IMR-90 (cell line): ENCODE measurements at regions not wholly inside any gene's neighbourhood (a gene's known extent, or its start where the extent isn't known, plus 50 kb on each side); places are given as distances from the start of the nearest gene placed in this dataset.
"Not testable (repeated sequence)": the region's sequence is repeated elsewhere in the genome, so short reads cannot be mapped to it uniquely, and the experiment has no call there.

Source experiments
- ATAC-seq: fragments of 200-7000 bp; cut with Tn5 transposase; 2 replicates; pipeline ENCODE4 v1.9.1; 2020; ENCODE audit warnings: low read depth, mild to moderate bottlenecking, moderate library complexity
- BruUV-seq: library from RNA; stranded (reverse); fragments of 400-500 nt; replicated peaks from 2 replicates; lab custom pipeline; 2021; lab: Mats Ljungman, UMichigan
- CTCF ChIA-PET: fragments of 300-600 bp; formaldehyde crosslinking; extraction: SDS; loops from one replicate; lab custom pipeline; 2021; ENCODE audit warnings: antibody characterized with exemption; lab: Yijun Ruan, JAX
- POLR2A ChIA-PET: fragments of 300-600 bp; sonication (Branson Sonifier 250); formaldehyde crosslinking; loops from one replicate; lab custom pipeline; 2022; ENCODE audit warnings: antibody characterized with exemption; ENCODE audit not compliant: unreplicated experiment; lab: Charles Lee
- DNase-seq: peaks from one replicate; pipeline ENCODE4 v3.0.0; 2013
- H2AFZ ChIP-seq: replicated peaks from 2 replicates; pipeline ENCODE3; 2013; ENCODE audit warnings: low read length, mild to moderate bottlenecking; ENCODE audit not compliant: poor library complexity
- H2AK5ac ChIP-seq: 2 replicates; pipeline ENCODE4 v1.6.1; 2013; ENCODE audit warnings: low read depth, low read length, inconsistent platforms
- H2AK9ac ChIP-seq: replicated peaks from 2 replicates; pipeline ENCODE3; 2013; ENCODE audit warnings: mild to moderate bottlenecking, low read depth, low read length, moderate library complexity; ENCODE audit not compliant: poor library complexity
- H2BK120ac ChIP-seq: 2 replicates; pipeline ENCODE4 v1.6.1; 2013; ENCODE audit warnings: low read depth, low read length, inconsistent platforms
- H2BK15ac ChIP-seq: 3 replicates; pipeline ENCODE4 v1.6.1; 2013; ENCODE audit warnings: low read depth, low read length, inconsistent platforms
- H2BK20ac ChIP-seq: 2 replicates; pipeline ENCODE4 v1.6.1; 2013; ENCODE audit warnings: low read depth, mild to moderate bottlenecking, inconsistent platforms, low read length, moderate library complexity
- H2BK5ac ChIP-seq: 2 replicates; pipeline ENCODE4 v1.6.1; 2013; ENCODE audit warnings: mild to moderate bottlenecking, low read depth, low read length, inconsistent platforms; ENCODE audit not compliant: poor library complexity, severe bottlenecking
- H3K14ac ChIP-seq: replicated peaks from 2 replicates; pipeline ENCODE4 v1.6.1; 2013; ENCODE audit warnings: low read depth, low read length, inconsistent platforms
- H3K18ac ChIP-seq: 2 replicates; pipeline ENCODE4 v1.6.1; 2013; ENCODE audit warnings: low read depth, low read length, control low read depth
- H3K23ac ChIP-seq: 2 replicates; pipeline ENCODE4 v1.6.1; 2013; ENCODE audit warnings: low read depth, low read length, inconsistent platforms
- H3K27ac ChIP-seq: 2 replicates; pipeline ENCODE4 v1.5.1; 2013; ENCODE audit warnings: mild to moderate bottlenecking, control low read depth, low read length; ENCODE audit not compliant: insufficient read depth
- H3K27me3 ChIP-seq: 2 replicates; pipeline ENCODE4 v1.6.1; 2013; ENCODE audit warnings: low read length; ENCODE audit not compliant: control insufficient read depth, insufficient read depth
- H3K36me3 ChIP-seq: 2 replicates; pipeline ENCODE4 v1.6.1; 2013; ENCODE audit warnings: low read length, mixed read lengths; ENCODE audit not compliant: control insufficient read depth, insufficient read depth
- H3K4ac ChIP-seq: 2 replicates; pipeline ENCODE4 v1.6.1; 2013; ENCODE audit warnings: low read depth, low read length, inconsistent platforms
- H3K4me1 ChIP-seq: 2 replicates; pipeline ENCODE4 v1.6.1; 2013; ENCODE audit warnings: low read length, mixed read lengths; ENCODE audit not compliant: control insufficient read depth, insufficient read depth
- H3K4me2 ChIP-seq: 2 replicates; pipeline ENCODE4 v1.6.1; 2013; ENCODE audit warnings: low read depth, mild to moderate bottlenecking, control low read depth, low read length, moderate library complexity
- H3K4me3 ChIP-seq: 2 replicates; pipeline ENCODE4 v1.5.1; 2013; ENCODE audit warnings: low read depth, mild to moderate bottlenecking, control low read depth, low read length, moderate library complexity; ENCODE audit not compliant: insufficient read depth
- H3K56ac ChIP-seq: 2 replicates; pipeline ENCODE4 v1.6.1; 2013; ENCODE audit warnings: low read length, inconsistent platforms; ENCODE audit not compliant: insufficient read depth; ENCODE audit errors: extremely low read depth
- H3K79me1 ChIP-seq, 2 experiments: 2 replicates each; pipeline ENCODE4 v1.6.1; 2013; ENCODE audit warnings: low read length in 2 of 2, inconsistent platforms in 1 of 2, low read depth in 1 of 2
- H3K9ac ChIP-seq: 2 replicates; pipeline ENCODE4 v1.6.1; 2013; ENCODE audit warnings: low read depth, low read length, control low read depth
- H3K9me1 ChIP-seq: 2 replicates; pipeline ENCODE4 v1.6.1; 2013; ENCODE audit warnings: low read length, inconsistent platforms; ENCODE audit not compliant: insufficient read depth
- H3K9me3 ChIP-seq: 2 replicates; pipeline ENCODE4 v1.6.1; 2013; ENCODE audit warnings: low read length; ENCODE audit not compliant: control insufficient read depth, insufficient read depth
- H4K20me1 ChIP-seq: 2 replicates; pipeline ENCODE4 v1.6.1; 2013; ENCODE audit warnings: low read length, inconsistent platforms; ENCODE audit not compliant: insufficient read depth
- H4K5ac ChIP-seq: 2 replicates; pipeline ENCODE4 v1.6.1; 2013; ENCODE audit warnings: mild to moderate bottlenecking, low read depth, low read length, control low read depth
- H4K8ac ChIP-seq, 2 experiments: 2 replicates each; pipeline ENCODE4 v1.6.1; 2013; ENCODE audit warnings: low read depth in 2 of 2, low read length in 2 of 2, control low read depth in 1 of 2, inconsistent platforms in 1 of 2
- H4K91ac ChIP-seq: 2 replicates; pipeline ENCODE4 v1.6.1; 2013; ENCODE audit warnings: low read depth, low read length, inconsistent platforms; ENCODE audit not compliant: insufficient read depth
- WGBS, 2 experiments: methylation state at CpG; one replicate each; pipeline versions ENCODE4 v1.1.5 to v1.1.7; 2013; ENCODE audit warnings: missing lambda C conversion rate in 2 of 2; ENCODE audit not compliant: insufficient read length in 1 of 2; ENCODE audit errors: extremely low coverage in 2 of 2; 5-methylcytosine and 5-hydroxymethylcytosine counted together
- dilution Hi-C: fragments of 300-500 bp; cut with HindIII; formaldehyde crosslinking; loops from one replicate; pipeline ENCODE4 v1.14.3; 2018; ENCODE audit warnings: low sequenced_read_pairs; ENCODE audit not compliant: unreplicated experiment
- in situ Hi-C: fragments of 300-500 bp; cut with MboI; formaldehyde crosslinking; loops from 3 replicates; pipeline ENCODE4 v1.14.3; 2019; ENCODE audit warnings: low sequenced_read_pairs, inconsistent platforms, mixed read lengths
- intact Hi-C: fragments of 100-400 bp; cut with micrococcal nuclease; formaldehyde crosslinking; loops from 2 replicates; pipeline ENCODE4 v1.10.0; 2022

DNA sequence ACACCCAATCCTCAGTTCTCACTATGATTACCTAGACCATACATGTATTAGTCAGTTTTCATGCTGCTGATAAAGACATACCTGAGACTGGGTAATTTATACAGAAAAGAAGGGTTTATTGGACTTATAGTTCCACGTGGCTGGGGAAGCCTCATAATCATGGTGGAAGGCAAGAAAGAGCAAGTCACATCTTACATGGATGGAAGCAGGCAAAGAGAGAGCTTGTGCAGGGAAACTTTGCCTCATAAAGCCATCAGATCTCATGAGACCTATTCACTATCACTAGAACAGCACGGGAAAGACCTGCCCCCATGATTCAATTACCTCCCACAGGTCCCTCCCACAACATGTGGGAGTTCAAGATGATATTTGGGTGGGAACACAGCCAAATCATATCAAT lies 79.5 kb upstream of the FGGY start:
- in situ Hi-C loops, H4K20me1 ChIP-seq, H4K8ac ChIP-seq, ATAC-seq, intact Hi-C loops, H3K18ac ChIP-seq, H3K4me2 ChIP-seq, H2AFZ ChIP-seq, H3K4ac ChIP-seq, BruUV-seq, H2BK120ac ChIP-seq, POLR2A ChIA-PET, H3K36me3 ChIP-seq, H4K5ac ChIP-seq, dilution Hi-C loops, H4K91ac ChIP-seq, H2AK5ac ChIP-seq, H2BK5ac ChIP-seq, H3K9ac ChIP-seq, H3K23ac ChIP-seq, H3K79me1 ChIP-seq, H3K27me3 ChIP-seq, H3K4me3 ChIP-seq, H3K9me3 ChIP-seq, H3K56ac ChIP-seq, H3K27ac ChIP-seq, H2BK20ac ChIP-seq, H2BK15ac ChIP-seq, DNase-seq, CTCF ChIA-PET, H3K9me1 ChIP-seq, H2AK9ac ChIP-seq, H3K14ac ChIP-seq: not testable (repeated sequence)
- H3K4me1 ChIP-seq, result peaks cover 21% of the 10 kb centered on the region
- no CpG with 5 or more reads among the region's 2 CpGs for WGBS, 2 experiments
